Bronchial epithelial cell (primary cell): ENCODE measurements at regions not wholly inside any gene's neighbourhood (a gene's known extent, or its start where the extent isn't known, plus 50 kb on each side); places are given as distances from the start of the nearest gene placed in this dataset.
"Not testable (repeated sequence)": the region's sequence is repeated elsewhere in the genome, so short reads cannot be mapped to it uniquely, and the experiment has no call there.

ENCODE experiments used
- DNase-seq: peaks from one replicate; pipeline ENCODE4 v3.0.0-alpha.2; 2010; ENCODE audit warnings: low read depth
- FAIRE-seq: peaks from 2 replicates; lab custom pipeline; 2011; peaks lifted over from hg19 to GRCh38; lab: Jason Lieb, UNC
- H3K27me3 ChIP-seq: 2 replicates; pipeline ENCODE4 v1.5.1; 2011; ENCODE audit warnings: low read length; ENCODE audit not compliant: control insufficient read depth, insufficient read depth
- H3K36me3 ChIP-seq: 2 replicates; pipeline ENCODE4 v1.5.1; 2011; ENCODE audit warnings: low read length; ENCODE audit not compliant: control insufficient read depth, insufficient read depth
- H3K4me3 ChIP-seq: 2 replicates; pipeline ENCODE4 v1.5.1; 2011; ENCODE audit warnings: mild to moderate bottlenecking, low read depth, low read length, control low read depth
- TF ChIP-seq, protein P1 (sequence below): IDR thresholded peaks from 2 replicates; pipeline ENCODE4 v1.5.1; 2011; ENCODE audit warnings: mild to moderate bottlenecking, moderate library complexity, low read length, control low read depth, inconsistent platforms; ENCODE audit not compliant: insufficient read depth, severe bottlenecking

GRCh38 chr3:106065831-106066230 is 197.0 kb upstream of the CBLB start:
- no peak for FAIRE-seq
- TF ChIP-seq, protein P1, sequence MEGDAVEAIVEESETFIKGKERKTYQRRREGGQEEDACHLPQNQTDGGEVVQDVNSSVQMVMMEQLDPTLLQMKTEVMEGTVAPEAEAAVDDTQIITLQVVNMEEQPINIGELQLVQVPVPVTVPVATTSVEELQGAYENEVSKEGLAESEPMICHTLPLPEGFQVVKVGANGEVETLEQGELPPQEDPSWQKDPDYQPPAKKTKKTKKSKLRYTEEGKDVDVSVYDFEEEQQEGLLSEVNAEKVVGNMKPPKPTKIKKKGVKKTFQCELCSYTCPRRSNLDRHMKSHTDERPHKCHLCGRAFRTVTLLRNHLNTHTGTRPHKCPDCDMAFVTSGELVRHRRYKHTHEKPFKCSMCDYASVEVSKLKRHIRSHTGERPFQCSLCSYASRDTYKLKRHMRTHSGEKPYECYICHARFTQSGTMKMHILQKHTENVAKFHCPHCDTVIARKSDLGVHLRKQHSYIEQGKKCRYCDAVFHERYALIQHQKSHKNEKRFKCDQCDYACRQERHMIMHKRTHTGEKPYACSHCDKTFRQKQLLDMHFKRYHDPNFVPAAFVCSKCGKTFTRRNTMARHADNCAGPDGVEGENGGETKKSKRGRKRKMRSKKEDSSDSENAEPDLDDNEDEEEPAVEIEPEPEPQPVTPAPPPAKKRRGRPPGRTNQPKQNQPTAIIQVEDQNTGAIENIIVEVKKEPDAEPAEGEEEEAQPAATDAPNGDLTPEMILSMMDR = no peak
- no peak for DNase-seq
- H3K36me3 ChIP-seq = no peaks in the 10 kb centered on the region
- H3K4me3 ChIP-seq = no peak overlapping the region
- no peaks in the 10 kb centered on the region for H3K27me3 ChIP-seq

DNA sequence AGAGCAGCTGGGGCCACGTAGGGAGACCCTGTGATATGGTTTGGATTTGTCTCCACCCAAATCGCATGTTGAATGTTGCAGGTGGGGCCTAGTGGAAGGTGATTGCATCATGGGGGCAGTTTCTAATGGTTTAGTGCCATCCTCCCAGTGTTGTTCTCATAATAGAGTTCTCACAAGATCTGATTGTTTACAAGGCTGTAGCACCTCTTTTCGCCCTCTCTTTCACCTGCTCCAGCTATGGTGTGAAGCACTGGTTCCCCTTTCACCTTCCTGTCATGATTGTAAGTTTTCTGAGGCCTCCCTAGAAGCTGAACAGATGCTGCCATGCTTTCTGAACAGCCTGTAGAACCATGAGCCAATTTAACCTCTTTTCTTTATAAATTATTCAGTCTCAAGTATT is 198.9 kb upstream of the CBLB start:
- DNase-seq = no peak
- TF ChIP-seq, protein P1 = no peak
- H3K4me3 ChIP-seq = no peak overlapping the region
- FAIRE-seq = no peak
- no peaks in the 10 kb centered on the region for H3K36me3 ChIP-seq
- no peaks in the 10 kb centered on the region for H3K27me3 ChIP-seq

DNA sequence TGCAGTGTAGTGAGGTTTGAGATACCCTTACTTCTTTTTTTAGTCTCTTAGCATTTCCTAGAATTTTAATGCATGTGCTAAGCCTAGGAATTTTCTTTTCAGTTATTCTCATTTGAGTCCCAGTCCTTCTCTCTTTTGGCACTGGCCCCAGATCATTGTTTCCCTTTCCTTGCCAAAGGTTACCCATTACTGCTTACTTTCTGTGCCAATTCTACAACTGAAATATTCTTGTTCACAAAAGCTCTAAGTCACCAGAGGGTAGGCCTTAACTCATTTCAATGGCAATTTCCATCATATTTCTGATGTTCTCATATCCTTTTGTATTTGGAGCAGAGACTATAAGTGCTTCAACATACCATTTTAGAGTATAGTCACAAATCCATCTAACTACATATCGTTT is 199.6 kb upstream of the CBLB start:
- FAIRE-seq (no peak), DNase-seq (no peak)
- Histone ChIP-seq H3K4me3 (no peak overlapping the region), H3K36me3 (no peaks in the 10 kb centered on the region), H3K27me3 (no peaks in the 10 kb centered on the region)
- TF ChIP-seq, protein P1 = no peak

GRCh38 chr3:106068795-106069194 is 200.0 kb upstream of the CBLB start:
- Histone ChIP-seq H3K4me3 (no peak overlapping the region), H3K36me3 (no peaks in the 10 kb centered on the region), H3K27me3 (no peaks in the 10 kb centered on the region)
- FAIRE-seq = no peak
- TF ChIP-seq, protein P1 = no peak
- no peak for DNase-seq

DNA sequence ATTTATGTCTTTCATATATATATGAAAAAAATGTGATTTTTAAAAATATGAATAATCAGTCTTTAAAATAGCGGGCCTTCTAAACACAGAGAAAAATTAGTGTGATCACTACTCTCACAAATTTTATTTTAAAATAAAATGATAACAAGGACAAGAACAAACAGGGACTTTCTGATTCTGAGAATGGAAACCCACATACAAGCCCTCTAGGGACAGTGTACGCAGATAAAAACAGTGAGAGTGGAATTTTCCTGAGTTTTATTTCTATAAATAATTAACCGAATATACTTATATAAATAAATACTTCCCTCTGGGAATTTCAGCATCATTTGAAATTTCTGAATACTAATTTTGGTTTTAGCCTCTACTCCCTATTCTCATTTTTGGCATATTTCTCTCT is 201.4 kb upstream of the CBLB start:
- no peak for FAIRE-seq
- TF ChIP-seq, protein P1 = no peak
- no peak overlapping the region for H3K4me3 ChIP-seq
- H3K27me3 ChIP-seq = no peaks in the 10 kb centered on the region
- DNase-seq = no peak
- no peaks in the 10 kb centered on the region for H3K36me3 ChIP-seq

DNA sequence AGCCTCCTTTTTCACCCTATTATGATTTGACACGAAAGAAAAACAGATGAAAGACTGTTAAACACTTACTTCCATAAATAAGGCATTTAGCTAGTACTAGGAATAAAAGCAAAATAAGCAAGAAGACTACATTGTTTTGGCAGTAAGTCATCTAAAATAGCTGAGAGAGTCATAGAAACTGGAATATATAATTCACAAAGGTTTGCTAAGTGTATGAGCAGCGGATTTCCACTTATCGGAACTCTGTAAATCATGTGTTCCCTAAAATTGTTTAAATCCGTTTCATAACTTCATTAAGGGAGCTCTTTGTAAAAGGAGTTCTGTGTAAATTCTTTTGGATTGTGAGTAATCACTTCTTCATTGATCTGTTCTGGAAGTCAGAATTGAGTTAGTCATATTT is 202.5 kb upstream of the CBLB start:
- no peak for FAIRE-seq
- Histone ChIP-seq H3K4me3 (no peak overlapping the region), H3K27me3 (no peaks in the 10 kb centered on the region), H3K36me3 (no peaks in the 10 kb centered on the region)
- TF ChIP-seq, protein P1 = no peak
- DNase-seq = no peak

DNA sequence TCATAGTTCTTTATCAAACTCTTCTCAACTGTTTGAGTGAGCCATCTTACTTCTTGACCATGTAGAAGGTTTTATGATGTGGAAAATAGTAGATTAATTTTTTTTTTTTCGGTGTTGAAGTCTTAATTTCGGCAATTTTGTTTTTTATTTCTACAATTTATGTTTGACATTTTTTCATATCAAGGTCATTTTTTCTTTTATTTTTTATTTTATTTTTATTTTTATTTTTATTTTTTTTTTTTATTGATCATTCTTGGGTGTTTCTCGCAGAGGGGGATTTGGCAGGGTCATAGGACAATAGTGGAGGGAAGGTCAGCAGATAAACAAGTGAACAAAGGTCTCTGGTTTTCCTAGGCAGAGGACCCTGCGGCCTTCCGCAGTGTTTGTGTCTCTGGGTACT is 203.8 kb upstream of the CBLB start:
- H3K27me3 ChIP-seq, FAIRE-seq, H3K4me3 ChIP-seq, DNase-seq, H3K36me3 ChIP-seq: not testable (repeated sequence)

DNA sequence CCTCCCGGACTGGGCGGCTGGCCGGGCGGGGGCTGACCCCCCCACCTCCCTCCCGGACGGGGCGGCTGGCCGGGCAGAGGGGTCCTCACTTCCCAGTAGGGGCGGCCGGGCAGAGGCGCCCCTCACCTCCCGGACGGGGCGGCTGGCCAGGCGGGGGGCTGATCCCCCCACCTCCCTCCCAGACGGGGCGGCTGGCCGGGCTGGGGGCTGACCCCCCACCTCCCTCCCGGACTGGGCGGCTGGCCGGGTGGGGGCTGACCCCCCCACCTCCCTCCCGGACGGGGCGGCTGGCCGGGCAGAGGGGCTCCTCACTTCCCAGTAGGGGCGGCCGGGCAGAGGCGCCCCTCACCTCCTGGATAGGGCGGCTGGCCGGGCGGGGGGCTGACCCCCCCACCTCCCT is 205.0 kb upstream of the CBLB start:
- not testable (repeated sequence) for DNase-seq, H3K36me3 ChIP-seq, H3K4me3 ChIP-seq, H3K27me3 ChIP-seq, FAIRE-seq

- not testable (repeated sequence) for DNase-seq, FAIRE-seq, H3K27me3 ChIP-seq, H3K4me3 ChIP-seq, H3K36me3 ChIP-seq
Observed at GRCh38 chr3:106075731-106076130, 206.9 kb upstream of the CBLB start.
